ENCODE measurements at regions not wholly inside any gene's neighbourhood (a gene's known extent, or its start where the extent isn't known, plus 50 kb on each side); places are given as distances from the start of the nearest gene placed in this dataset.

- Histone ChIP-seq H3K36me3 (ENCODE audit: insufficient read depth, low read length) (no peaks in the 10 kb centered on the region), H3K79me2 (replicated peaks; ENCODE audit: insufficient read depth, low read length) (no peaks in the 10 kb centered on the region), H4K20me1 (ENCODE audit: insufficient read depth) (no peaks in the 10 kb centered on the region), H3K27me3 (ENCODE audit: insufficient read depth, low read depth, low read length) (no peaks in the 10 kb centered on the region), H3K4me2 (ENCODE audit: low read length) (no peak overlapping the region), H3K4me3 (ENCODE audit: low read length) (no peak overlapping the region), H3F3A (ENCODE audit: insufficient read depth, low read length, poor library complexity, severe bottlenecking) (no peaks in the 10 kb centered on the region), H2AFZ (ENCODE audit: low read depth, low read length) (no peak overlapping the region), H3K9me3 (ENCODE audit: low read length) (no peaks in the 10 kb centered on the region), H3K9me2 (ENCODE audit: insufficient read depth, low read length) (no peaks in the 10 kb centered on the region), H3K9ac (ENCODE audit: low read length) (no peak overlapping the region), H3K27ac (ENCODE audit: low read length) (no peak overlapping the region)
- no peak for TF ChIP-seq EZH2 (IDR thresholded peaks at IDR 0.05; ENCODE audit: borderline replicate concordance, insufficient read depth, low read length, poor library complexity, severe bottlenecking)
- TF ChIP-seq RAD21 (conservative IDR thresholded peaks at IDR 0.05): no peak
- no peak for TF ChIP-seq EP300 (conservative IDR thresholded peaks at IDR 0.05; ENCODE audit: poor library complexity, severe bottlenecking)
Measured at GRCh38 chr2:5751873-5752482, 59.8 kb downstream of the SOX11 start.

- H3K9ac ChIP-seq (ENCODE audit: low read length): no peak overlapping the region
- TF ChIP-seq CTCF (IDR thresholded peaks at IDR 0.05; ENCODE audit: poor library complexity, severe bottlenecking) (no peak), MXI1 (conservative IDR thresholded peaks at IDR 0.05; ENCODE audit: poor library complexity, severe bottlenecking) (no peak), EP300 (conservative IDR thresholded peaks at IDR 0.05; ENCODE audit: poor library complexity, severe bottlenecking) (no peak), POLR2AphosphoS5 (IDR thresholded peaks at IDR 0.05) (no peak), RAD21 (conservative IDR thresholded peaks at IDR 0.05) (no peak), TAF1 (IDR thresholded peaks at IDR 0.05; ENCODE audit: low read depth) (no peak), EZH2 (IDR thresholded peaks at IDR 0.05; ENCODE audit: borderline replicate concordance, insufficient read depth, low read length, poor library complexity, severe bottlenecking) (no peak)
- H3F3A ChIP-seq (ENCODE audit: insufficient read depth, low read length, poor library complexity, severe bottlenecking): no peaks in the 10 kb centered on the region
- no peaks in the 10 kb centered on the region for H3K36me3 ChIP-seq (ENCODE audit: insufficient read depth, low read length)
- no peaks in the 10 kb centered on the region for H3K27me3 ChIP-seq (ENCODE audit: insufficient read depth, low read depth, low read length)
- H2AFZ ChIP-seq (ENCODE audit: low read depth, low read length): no peak overlapping the region
- H3K9me2 ChIP-seq (ENCODE audit: insufficient read depth, low read length): no peaks in the 10 kb centered on the region
- no peaks in the 10 kb centered on the region for H3K9me3 ChIP-seq (ENCODE audit: low read length)
- H3K27ac ChIP-seq (ENCODE audit: low read length): no peak overlapping the region
- H3K4me2 ChIP-seq (ENCODE audit: low read length): no peak overlapping the region
- H3K79me2 ChIP-seq (replicated peaks; ENCODE audit: insufficient read depth, low read length): no peaks in the 10 kb centered on the region
- no peaks in the 10 kb centered on the region for H4K20me1 ChIP-seq (ENCODE audit: insufficient read depth)
- no peak overlapping the region for H3K4me3 ChIP-seq (ENCODE audit: low read length)
Measured at GRCh38 chr2:5756272-5756671, 64.1 kb downstream of the SOX11 start.

- Histone ChIP-seq H4K20me1 (ENCODE audit: insufficient read depth) (no peaks in the 10 kb centered on the region), H3K9me2 (ENCODE audit: insufficient read depth, low read length) (no peaks in the 10 kb centered on the region), H3K9ac (ENCODE audit: low read length) (no peak overlapping the region), H3F3A (ENCODE audit: insufficient read depth, low read length, poor library complexity, severe bottlenecking) (no peaks in the 10 kb centered on the region), H3K4me3 (ENCODE audit: low read length) (no peak overlapping the region), H3K9me3 (ENCODE audit: low read length) (no peaks in the 10 kb centered on the region), H3K27ac (ENCODE audit: low read length) (no peak overlapping the region), H2AFZ (ENCODE audit: low read depth, low read length) (no peak overlapping the region), H3K36me3 (ENCODE audit: insufficient read depth, low read length) (no peaks in the 10 kb centered on the region), H3K79me2 (replicated peaks; ENCODE audit: insufficient read depth, low read length) (no peaks in the 10 kb centered on the region), H3K4me2 (ENCODE audit: low read length) (no peak overlapping the region), H3K27me3 (ENCODE audit: insufficient read depth, low read depth, low read length) (no peaks in the 10 kb centered on the region)
- no peak for TF ChIP-seq REST (IDR thresholded peaks at IDR 0.05; ENCODE audit: borderline replicate concordance)
- no peak for TF ChIP-seq SMC3 (conservative IDR thresholded peaks at IDR 0.05; ENCODE audit: poor library complexity)
- no peak for TF ChIP-seq EZH2 (IDR thresholded peaks at IDR 0.05; ENCODE audit: borderline replicate concordance, insufficient read depth, low read length, poor library complexity, severe bottlenecking)
- no peak for TF ChIP-seq TAF1 (IDR thresholded peaks at IDR 0.05; ENCODE audit: low read depth)
- TF ChIP-seq CTCF (IDR thresholded peaks at IDR 0.05; ENCODE audit: poor library complexity, severe bottlenecking): no peak
- no peak for TF ChIP-seq EP300 (conservative IDR thresholded peaks at IDR 0.05; ENCODE audit: poor library complexity, severe bottlenecking)
- TF ChIP-seq MXI1 (conservative IDR thresholded peaks at IDR 0.05; ENCODE audit: poor library complexity, severe bottlenecking): no peak
- no peak for TF ChIP-seq RAD21 (conservative IDR thresholded peaks at IDR 0.05)
- TF ChIP-seq POLR2AphosphoS5 (IDR thresholded peaks at IDR 0.05): no peak
Measured at GRCh38 chr2:5758346-5758745, 66.2 kb downstream of the SOX11 start.

Measured in neural cell (in vitro differentiated cells).